A549 (cell line): ENCODE measurements at regions not wholly inside any gene's neighbourhood (a gene's known extent, or its start where the extent isn't known, plus 50 kb on each side); places are given as distances from the start of the nearest gene placed in this dataset.
A peak's percentile ranks its signal among the peaks of the same experiment; 100 is the strongest.

Experiments
- ATAC-seq, 2 experiments: fragments of 200-7000 bp in 1 of 2; fragments of >200 bp in 1 of 2; cut with Nextera tagmentation in 1 of 2; cut with Tn5 transposase in 1 of 2; 3 replicates each; pipeline versions ENCODE4 v1.8.0 to v1.9.1; 2018 to 2020; ENCODE audit warnings: mild to moderate bottlenecking in 1 of 2, moderate library complexity in 1 of 2
- CTCF ChIA-PET: fragments of 300-600 bp; sonication (Branson Sonifier 250); formaldehyde crosslinking; extraction: SDS; loops from one replicate; lab custom pipeline; 2021; ENCODE audit warnings: antibody characterized with exemption, inconsistent platforms; lab: Yijun Ruan, JAX
- POLR2A ChIA-PET: fragments of 350-600 bp; formaldehyde crosslinking; extraction: SDS; loops from one replicate; lab custom pipeline; 2021; ENCODE audit warnings: antibody characterized with exemption, inconsistent platforms; lab: Yijun Ruan, JAX
- DNase-seq, 2 experiments: peaks; one replicate each; pipeline versions ENCODE4 v3.0.0 to v3.0.0-alpha.2; 2011 to 2016; ENCODE audit warnings: low read depth in 1 of 2, low spot score in 1 of 2
- FAIRE-seq: peaks from 2 replicates; lab custom pipeline; 2011; peaks lifted over from hg19 to GRCh38; lab: Jason Lieb, UNC
- H3K27ac ChIP-seq, 2 experiments: fragments of >200 bp; sonication (Bioruptor Twin); formaldehyde crosslinking; 3 replicates each; pipeline ENCODE4 v1.5.1; 2016 to 2017
- H3K4me1 ChIP-seq: fragments of >200 bp; sonication (Bioruptor Twin); formaldehyde crosslinking; 3 replicates; pipeline ENCODE4 v1.6.1; 2016
- H3K4me2 ChIP-seq: fragments of >200 bp; sonication (Bioruptor Twin); formaldehyde crosslinking; 3 replicates; pipeline ENCODE4 v1.6.1; 2016
- H3K4me3 ChIP-seq: fragments of >200 bp; sonication (Bioruptor Twin); formaldehyde crosslinking; 3 replicates; pipeline ENCODE4 v1.5.1; 2016
- H3K9me3 ChIP-seq: fragments of >200 bp; sonication (Bioruptor Twin); formaldehyde crosslinking; 3 replicates; pipeline ENCODE4 v1.6.1; 2016
- CBX8 ChIP-seq: fragments of 200-600 bp; sonication (generic); IDR thresholded peaks from 2 replicates; pipeline ENCODE4 v1.6.1; 2016
- CEBPB ChIP-seq, 2 experiments: fragments of >200 bp in 1 of 2; sonication (Bioruptor Twin) in 1 of 2; formaldehyde crosslinking in 1 of 2; IDR thresholded peaks; 2 replicates each; pipeline ENCODE4 v1.6.1; 2012 to 2016
- CHD2 ChIP-seq: fragments of 150-350 bp; IDR thresholded peaks from 2 replicates; pipeline ENCODE4 v1.6.1; 2014; ENCODE audit warnings: low read length; ENCODE audit not compliant: partially characterized antibody
- CHD4 ChIP-seq: fragments of 200-600 bp; sonication (generic); IDR thresholded peaks from 2 replicates; pipeline ENCODE4 v1.6.1; 2016; ENCODE audit warnings: antibody characterized with exemption, mild to moderate bottlenecking, borderline replicate concordance
- E2F6 ChIP-seq: IDR thresholded peaks from 2 replicates; pipeline ENCODE4 v1.6.1; 2012; ENCODE audit warnings: low read depth, borderline replicate concordance
- FOSL2 ChIP-seq, 2 experiments: fragments of 450-650 bp in 1 of 2; fragments of >200 bp in 1 of 2; sonication (Bioruptor Twin) in 1 of 2; formaldehyde crosslinking; IDR thresholded peaks; 2 replicates each; pipeline versions ENCODE4 v1.5.0 to v1.6.1; 2016 to 2020; ENCODE audit warnings: mild to moderate bottlenecking in 1 of 2, moderate library complexity in 1 of 2
- GATA3 ChIP-seq: IDR thresholded peaks from 2 replicates; pipeline ENCODE4 v1.6.1; 2012; ENCODE audit warnings: borderline replicate concordance
- HDAC2 ChIP-seq: fragments of 200-600 bp; sonication (generic); IDR thresholded peaks from 2 replicates; pipeline ENCODE4 v1.6.1; 2016
- HES2 ChIP-seq: fragments of >200 bp; sonication (Bioruptor Twin); formaldehyde crosslinking; IDR thresholded peaks from 2 replicates; pipeline ENCODE4 v1.6.1; 2016
- HMGXB4 ChIP-seq: fragments of 250-450 bp; sonication (Bioruptor Pico); IDR thresholded peaks from 2 replicates; pipeline ENCODE4 v1.5.0; 2021; ENCODE audit warnings: mild to moderate bottlenecking, moderate library complexity, borderline replicate concordance
- HOXB13 ChIP-seq: fragments of 250-450 bp; sonication (Bioruptor Pico); IDR thresholded peaks from 2 replicates; pipeline ENCODE4 v1.5.0; 2020; ENCODE audit warnings: low read depth, mild to moderate bottlenecking, moderate library complexity
- HOXB5 ChIP-seq: fragments of 250-450 bp; sonication (Bioruptor Pico); IDR thresholded peaks from 2 replicates; pipeline ENCODE4 v1.5.0; 2020; ENCODE audit warnings: mild to moderate bottlenecking, moderate library complexity
- JUN ChIP-seq, 2 experiments: fragments of >200 bp; sonication (Bioruptor Twin); formaldehyde crosslinking; IDR thresholded peaks; 2 replicates in 1 of 2; 3 replicates in 1 of 2; pipeline ENCODE4 v1.6.1; 2016 to 2017
- JUNB ChIP-seq: fragments of >200 bp; sonication (Bioruptor Twin); formaldehyde crosslinking; IDR thresholded peaks from 2 replicates; pipeline ENCODE4 v1.6.1; 2016
- KDM5A ChIP-seq: fragments of 200-600 bp; sonication (generic); IDR thresholded peaks from 2 replicates; pipeline ENCODE4 v1.6.1; 2016; ENCODE audit warnings: antibody characterized with exemption, mild to moderate bottlenecking
- MAFK ChIP-seq: fragments of 450-650 bp; IDR thresholded peaks from 2 replicates; pipeline ENCODE4 v1.6.1; 2014; ENCODE audit not compliant: partially characterized antibody
- MAX ChIP-seq: IDR thresholded peaks from 2 replicates; pipeline ENCODE4 v1.6.1; 2012
- MAZ ChIP-seq: fragments of 150-350 bp; IDR thresholded peaks from 2 replicates; pipeline ENCODE4 v1.6.1; 2014; ENCODE audit warnings: antibody characterized with exemption, low read depth, low read length, borderline replicate concordance
- NFE2L2 ChIP-seq: fragments of 150-350 bp; conservative IDR thresholded peaks from 2 replicates; pipeline ENCODE4 v1.6.1; 2014; ENCODE audit warnings: low read length
- PBX3 ChIP-seq: IDR thresholded peaks from 2 replicates; pipeline ENCODE4 v1.6.1; 2012
- PHF8 ChIP-seq: fragments of 200-600 bp; sonication (generic); IDR thresholded peaks from 2 replicates; pipeline ENCODE4 v1.6.1; 2016; ENCODE audit warnings: low read depth, mild to moderate bottlenecking, antibody characterized with exemption, moderate library complexity, borderline replicate concordance
- RAD21 ChIP-seq, 2 experiments: fragments of >200 bp in 1 of 2; sonication (Bioruptor Twin) in 1 of 2; formaldehyde crosslinking in 1 of 2; IDR thresholded peaks in 1 of 2; conservative IDR thresholded peaks in 1 of 2; 2 replicates in 1 of 2; 3 replicates in 1 of 2; pipeline ENCODE4 v1.6.1; 2012 to 2018; ENCODE audit warnings: inconsistent platforms in 1 of 2
- RARB ChIP-seq: fragments of 250-450 bp; sonication (Bioruptor Pico); IDR thresholded peaks from 2 replicates; pipeline ENCODE4 v1.8.0; 2021; ENCODE audit warnings: mild to moderate bottlenecking, moderate library complexity
- RCOR1 ChIP-seq: fragments of 150-350 bp; IDR thresholded peaks from 2 replicates; pipeline ENCODE4 v1.6.1; 2014; ENCODE audit warnings: antibody characterized with exemption, low read length, low read depth
- RNF2 ChIP-seq: fragments of 200-600 bp; sonication (generic); IDR thresholded peaks from 2 replicates; pipeline ENCODE4 v1.6.1; 2016; ENCODE audit warnings: low read depth, mild to moderate bottlenecking, antibody characterized with exemption, moderate library complexity, borderline replicate concordance
- SMC3 ChIP-seq: fragments of >200 bp; sonication (Bioruptor Twin); formaldehyde crosslinking; IDR thresholded peaks from 3 replicates; pipeline ENCODE4 v1.6.1; 2018; ENCODE audit warnings: inconsistent platforms
- TFCP2L1 ChIP-seq: fragments of 250-450 bp; sonication (Bioruptor Pico); IDR thresholded peaks from 2 replicates; pipeline ENCODE4 v1.5.0; 2021; ENCODE audit warnings: mild to moderate bottlenecking
- TP53 ChIP-seq: fragments of 250-450 bp; sonication (Bioruptor Pico); IDR thresholded peaks from 2 replicates; pipeline ENCODE4 v1.5.0; 2021; ENCODE audit warnings: mild to moderate bottlenecking, moderate library complexity
- ZC3H11A ChIP-seq: fragments of 450-650 bp; IDR thresholded peaks from 2 replicates; pipeline ENCODE4 v1.6.1; 2014; ENCODE audit warnings: antibody characterized with exemption, mild to moderate bottlenecking
- ZFP36 ChIP-seq: fragments of 450-650 bp; IDR thresholded peaks from 2 replicates; pipeline ENCODE4 v1.6.1; 2014; ENCODE audit warnings: borderline replicate concordance; ENCODE audit not compliant: partially characterized antibody
- WGBS: methylation state at CpG from one replicate; pipeline ENCODE4 v1.1.6; 2017; ENCODE audit errors: missing lambda C conversion rate; 5-methylcytosine and 5-hydroxymethylcytosine counted together

- 80% methylated on average over 15 of the region's 15 CpGs for WGBS
Measured at GRCh38 chr11:130625578-130626306, 177.3 kb downstream of the ADAMTS15 start.

GRCh38 chr11:130629039-130629438, 180.6 kb downstream of the ADAMTS15 start:
- ATAC-seq (no peak), DNase-seq (no peak), FAIRE-seq (no peak)
- H3K27ac ChIP-seq: peak overlapping the region in 1 of 2 experiments; percentile 67; a peak in 2 of 6 replicates
- H3K4me1 ChIP-seq: peaks cover 26% of the 10 kb centered on the region
- no peak overlapping the region for H3K4me2 ChIP-seq
- 80% methylated on average over 9 of the region's 9 CpGs for WGBS
- no peak overlapping the region for H3K4me3 ChIP-seq
- TF ChIP-seq HES2 (no peak), HDAC2 (no peak), TP53 (no peak), MAZ (no peak), RARB (CRISPR knock-in tag) (no peak), MAFK (no peak), JUN (IDR thresholded peaks at IDR 0.05) (no peak), E2F6 (no peak), CHD2 (no peak), RNF2 (no peak), GATA3 (no peak), TFCP2L1 (no peak), HOXB13 (CRISPR knock-in tag) (no peak), ZC3H11A (no peak), RAD21 (conservative IDR thresholded peaks at IDR 0.05 in 1 of 2, IDR thresholded peaks at IDR 0.05 in 1 of 2) (no peak), CBX8 (no peak), JUNB (no peak), SMC3 (no peak), KDM5A (no peak)
- CTCF ChIA-PET: interaction anchor here (0.9 kb wide), 1 partner anchor 194 kb away, joined by 3 read pairs; no protein-coding TSS in a partner anchor
- no peaks in the 10 kb centered on the region for H3K9me3 ChIP-seq
- POLR2A ChIA-PET: no interaction called here

More at GRCh38 chr11:130625578-130626306, 177.3 kb downstream of the ADAMTS15 start:
- H3K9me3 ChIP-seq: no peaks in the 10 kb centered on the region
- peak overlapping the region in 1 of 2 experiments; percentile 24; a peak in 1 of 6 replicates for H3K27ac ChIP-seq
- POLR2A ChIA-PET: no interaction called here
- no peak overlapping the region for H3K4me3 ChIP-seq
- FAIRE-seq: no peak
- ATAC-seq: no peak
- DNase-seq: no peak
- no peak for TF ChIP-seq GATA3
- H3K4me2 ChIP-seq: no peak overlapping the region
- H3K4me1 ChIP-seq: peaks cover 3% of the 10 kb centered on the region; the same call in 2 of the 3 replicates
- CTCF ChIA-PET: no interaction called here

GRCh38 chr11:130631119-130631518, 182.7 kb downstream of the ADAMTS15 start:
- Histone ChIP-seq H3K4me3 (no peak overlapping the region), H3K27ac (peak overlapping the region; percentile 21 to 96; a peak in 5 of 6 replicates), H3K4me1 (peaks cover 47% of the 10 kb centered on the region), H3K9me3 (no peaks in the 10 kb centered on the region), H3K4me2 (peak overlapping the region; percentile 32; the same call in 2 of the 3 replicates)
- CTCF ChIA-PET: interaction anchor here (0.8 to 1.2 kb wide), 3 partner anchors 18 to 228 kb away, joined by 3 to 4 read pairs (median 4); no protein-coding TSS in a partner anchor
- peak; percentile 31 to 70 for DNase-seq
- peak; percentile 53 to 78; a peak in 3 of 6 replicates for ATAC-seq
- FAIRE-seq: no peak
- WGBS: 53% methylated on average over 2 of the region's 3 CpGs
- POLR2A ChIA-PET: no interaction called here
- no peak for TF ChIP-seq RCOR1
- TF ChIP-seq SMC3: no peak
- TF ChIP-seq TP53: no peak
- peak in 1 of 2 experiments; percentile 24; a peak in 1 of 4 replicates for TF ChIP-seq CEBPB (IDR thresholded peaks at IDR 0.05)
- no peak for TF ChIP-seq GATA3
- TF ChIP-seq PBX3: no peak
- TF ChIP-seq JUNB: peak; percentile 36; the same call in 1 of the 2 replicates
- 0 out of 2 replicates have a peak, but pooled peaks have one; percentile 21 for TF ChIP-seq MAX
- no peak for TF ChIP-seq HMGXB4 (CRISPR knock-in tag)
- no peak for TF ChIP-seq HOXB5 (CRISPR knock-in tag)
- TF ChIP-seq PHF8: no peak
- peak; percentile 46; the same call in 1 of the 2 replicates for TF ChIP-seq FOSL2 (IDR thresholded peaks at IDR 0.05)
- peak; percentile 75 for TF ChIP-seq FOSL2 (CRISPR knock-in tag; IDR thresholded peaks at IDR 0.05)
- TF ChIP-seq CHD4: no peak
- no peak for TF ChIP-seq RNF2
- TF ChIP-seq NFE2L2: no peak
- TF ChIP-seq ZFP36: no peak
- TF ChIP-seq MAZ: no peak
